HL-60 (cell line): ENCODE measurements at regions not wholly inside any gene's neighbourhood (a gene's known extent, or its start where the extent isn't known, plus 50 kb on each side); places are given as distances from the start of the nearest gene placed in this dataset.

ENCODE experiments used
- GABPA ChIP-seq: IDR thresholded peaks from 2 replicates; pipeline ENCODE4 v1.6.1; 2012; ENCODE audit warnings: low read depth
- POLR2AphosphoS5 ChIP-seq: IDR thresholded peaks from 2 replicates; pipeline ENCODE4 v1.6.1; 2012; ENCODE audit warnings: low read depth
- SPI1 ChIP-seq: IDR thresholded peaks from 2 replicates; pipeline ENCODE4 v1.6.1; 2012; ENCODE audit warnings: low read depth, mild to moderate bottlenecking, borderline replicate concordance
- TF ChIP-seq, protein P1 (sequence below): IDR thresholded peaks from one replicate; pipeline ENCODE4 v1.5.1; 2011; ENCODE audit warnings: low read length, control low read depth, inconsistent platforms; ENCODE audit not compliant: insufficient read depth
- TF ChIP-seq, protein P2 (sequence below): IDR thresholded peaks from 2 replicates; pipeline ENCODE4 v1.6.1; 2012; ENCODE audit warnings: low read depth; ENCODE audit not compliant: insufficient replicate concordance

DNA sequence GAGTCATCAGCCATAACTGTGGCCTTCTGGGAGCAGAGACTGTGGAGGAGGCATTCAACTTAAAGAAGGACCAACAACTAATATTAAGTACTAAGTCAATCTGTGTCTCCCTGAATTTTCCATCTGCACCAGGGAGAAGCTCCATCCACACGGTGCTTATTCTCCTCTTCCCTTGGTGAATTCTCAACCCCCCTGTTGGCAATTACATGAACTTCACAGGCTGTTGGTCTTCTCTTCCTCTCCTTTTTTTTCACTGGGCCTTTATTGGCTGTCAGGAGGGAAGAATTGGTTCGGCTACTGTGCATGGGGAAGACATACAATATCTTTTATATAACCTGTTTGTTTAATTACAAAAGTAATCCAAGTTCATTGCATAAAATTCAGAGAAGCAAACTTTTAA is 152.8 kb upstream of the IRX6 start:
- TF ChIP-seq, protein P1, sequence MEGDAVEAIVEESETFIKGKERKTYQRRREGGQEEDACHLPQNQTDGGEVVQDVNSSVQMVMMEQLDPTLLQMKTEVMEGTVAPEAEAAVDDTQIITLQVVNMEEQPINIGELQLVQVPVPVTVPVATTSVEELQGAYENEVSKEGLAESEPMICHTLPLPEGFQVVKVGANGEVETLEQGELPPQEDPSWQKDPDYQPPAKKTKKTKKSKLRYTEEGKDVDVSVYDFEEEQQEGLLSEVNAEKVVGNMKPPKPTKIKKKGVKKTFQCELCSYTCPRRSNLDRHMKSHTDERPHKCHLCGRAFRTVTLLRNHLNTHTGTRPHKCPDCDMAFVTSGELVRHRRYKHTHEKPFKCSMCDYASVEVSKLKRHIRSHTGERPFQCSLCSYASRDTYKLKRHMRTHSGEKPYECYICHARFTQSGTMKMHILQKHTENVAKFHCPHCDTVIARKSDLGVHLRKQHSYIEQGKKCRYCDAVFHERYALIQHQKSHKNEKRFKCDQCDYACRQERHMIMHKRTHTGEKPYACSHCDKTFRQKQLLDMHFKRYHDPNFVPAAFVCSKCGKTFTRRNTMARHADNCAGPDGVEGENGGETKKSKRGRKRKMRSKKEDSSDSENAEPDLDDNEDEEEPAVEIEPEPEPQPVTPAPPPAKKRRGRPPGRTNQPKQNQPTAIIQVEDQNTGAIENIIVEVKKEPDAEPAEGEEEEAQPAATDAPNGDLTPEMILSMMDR: no peak
- TF ChIP-seq, protein P2, sequence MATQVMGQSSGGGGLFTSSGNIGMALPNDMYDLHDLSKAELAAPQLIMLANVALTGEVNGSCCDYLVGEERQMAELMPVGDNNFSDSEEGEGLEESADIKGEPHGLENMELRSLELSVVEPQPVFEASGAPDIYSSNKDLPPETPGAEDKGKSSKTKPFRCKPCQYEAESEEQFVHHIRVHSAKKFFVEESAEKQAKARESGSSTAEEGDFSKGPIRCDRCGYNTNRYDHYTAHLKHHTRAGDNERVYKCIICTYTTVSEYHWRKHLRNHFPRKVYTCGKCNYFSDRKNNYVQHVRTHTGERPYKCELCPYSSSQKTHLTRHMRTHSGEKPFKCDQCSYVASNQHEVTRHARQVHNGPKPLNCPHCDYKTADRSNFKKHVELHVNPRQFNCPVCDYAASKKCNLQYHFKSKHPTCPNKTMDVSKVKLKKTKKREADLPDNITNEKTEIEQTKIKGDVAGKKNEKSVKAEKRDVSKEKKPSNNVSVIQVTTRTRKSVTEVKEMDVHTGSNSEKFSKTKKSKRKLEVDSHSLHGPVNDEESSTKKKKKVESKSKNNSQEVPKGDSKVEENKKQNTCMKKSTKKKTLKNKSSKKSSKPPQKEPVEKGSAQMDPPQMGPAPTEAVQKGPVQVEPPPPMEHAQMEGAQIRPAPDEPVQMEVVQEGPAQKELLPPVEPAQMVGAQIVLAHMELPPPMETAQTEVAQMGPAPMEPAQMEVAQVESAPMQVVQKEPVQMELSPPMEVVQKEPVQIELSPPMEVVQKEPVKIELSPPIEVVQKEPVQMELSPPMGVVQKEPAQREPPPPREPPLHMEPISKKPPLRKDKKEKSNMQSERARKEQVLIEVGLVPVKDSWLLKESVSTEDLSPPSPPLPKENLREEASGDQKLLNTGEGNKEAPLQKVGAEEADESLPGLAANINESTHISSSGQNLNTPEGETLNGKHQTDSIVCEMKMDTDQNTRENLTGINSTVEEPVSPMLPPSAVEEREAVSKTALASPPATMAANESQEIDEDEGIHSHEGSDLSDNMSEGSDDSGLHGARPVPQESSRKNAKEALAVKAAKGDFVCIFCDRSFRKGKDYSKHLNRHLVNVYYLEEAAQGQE: no peak
- no peak for TF ChIP-seq GABPA
- no peak for TF ChIP-seq POLR2AphosphoS5
- no peak for TF ChIP-seq SPI1
